ENCODE measurements at regions not wholly inside any gene's neighbourhood (a gene's known extent, or its start where the extent isn't known, plus 50 kb on each side); places are given as distances from the start of the nearest gene placed in this dataset.

GRCh38 chr13:65609350-65609749, 1620.8 kb downstream of the PCDH9 start:
- no peak for TF ChIP-seq CTCF (IDR thresholded peaks at IDR 0.05)
- no peak for TF ChIP-seq POLR2A (IDR thresholded peaks at IDR 0.05)
